T-cell (primary cell): ENCODE measurements at regions not wholly inside any gene's neighbourhood (a gene's known extent, or its start where the extent isn't known, plus 50 kb on each side); places are given as distances from the start of the nearest gene placed in this dataset.

Source experiments
- ATAC-seq, 4 experiments: fragments of 200-7000 bp in 3 of 4; fragments of 150-1000 bp in 1 of 4; cut with Tn5 transposase; replicated peaks in 1 of 4; 1 replicate in 3 of 4; 2 replicates in 1 of 4; pipeline ENCODE4 v1.10.0; 2021; ENCODE audit warnings: moderate library complexity in 3 of 4, mild to moderate bottlenecking in 2 of 4, moderate number of reproducible peaks in 1 of 4
- CTCF ChIA-PET, 2 donors: fragments of 300-600 bp; sonication (Branson Sonifier 250); formaldehyde crosslinking; loops; one replicate each; lab custom pipeline; 2022; ENCODE audit warnings: antibody characterized with exemption in 2 of 2; lab: Charles Lee
- POLR2A ChIA-PET, 2 donors: fragments of 300-600 bp; sonication (Branson Sonifier 250); formaldehyde crosslinking; loops; one replicate each; lab custom pipeline; 2022; ENCODE audit warnings: antibody characterized with exemption in 2 of 2; lab: Charles Lee
- DNase-seq, 35 experiments: peaks; one replicate each; pipeline versions ENCODE4 v3.0.0 to v3.0.0-alpha.2; 2013 to 2023
- H3K27ac ChIP-seq: one replicate; pipeline ENCODE4 v1.5.1; 2013; ENCODE audit warnings: low read length
- H3K27me3 ChIP-seq, 2 experiments: replicated peaks in 1 of 2; 1 replicate in 1 of 2; 2 replicates in 1 of 2; pipeline versions ENCODE4 v1.6.1 to v1.7.0; 2013; ENCODE audit warnings: low read length in 1 of 2, mixed read lengths in 1 of 2; ENCODE audit not compliant: control insufficient read depth in 2 of 2, insufficient read depth in 2 of 2; ENCODE audit errors: extremely low read depth in 1 of 2
- H3K36me3 ChIP-seq, 2 donors: 1 replicate in 1 of 2; 2 replicates in 1 of 2; pipeline versions ENCODE4 v1.6.1 to v1.7.0; 2013; ENCODE audit warnings: low read length in 1 of 2; ENCODE audit not compliant: control insufficient read depth in 2 of 2, insufficient read depth in 1 of 2; ENCODE audit errors: extremely low read depth in 1 of 2
- H3K4me1 ChIP-seq, 2 experiments: 1 replicate in 1 of 2; 2 replicates in 1 of 2; pipeline versions ENCODE4 v1.6.1 to v1.7.0; 2013; ENCODE audit warnings: low read length in 2 of 2, mixed read lengths in 1 of 2; ENCODE audit not compliant: insufficient read depth in 2 of 2, control insufficient read depth in 1 of 2; ENCODE audit errors: extremely low read depth in 1 of 2
- H3K4me3 ChIP-seq, 2 donors: 1 replicate in 1 of 2; 2 replicates in 1 of 2; pipeline versions ENCODE4 v1.5.1 to v1.7.0; 2013; ENCODE audit warnings: mild to moderate bottlenecking in 2 of 2, low read length in 1 of 2, moderate library complexity in 1 of 2; ENCODE audit not compliant: control insufficient read depth in 1 of 2; ENCODE audit errors: extremely low read depth in 1 of 2
- H3K9me3 ChIP-seq: 2 replicates; pipeline ENCODE4 v1.7.0; 2013
- H3K27ac Mint-ChIP-seq, 2 donors: one replicate each; pipeline ENCODE4 v1.8.0; 2020 to 2021; ENCODE audit warnings: mild to moderate bottlenecking in 2 of 2, mixed read lengths in 2 of 2
- H3K27me3 Mint-ChIP-seq, 2 donors: one replicate each; pipeline ENCODE4 v1.8.0; 2021 to 2022; ENCODE audit warnings: mixed read lengths in 2 of 2
- H3K36me3 Mint-ChIP-seq: one replicate; pipeline ENCODE4 v1.8.0; 2021; ENCODE audit warnings: mixed read lengths
- H3K4me1 Mint-ChIP-seq, 3 donors: one replicate each; pipeline ENCODE4 v1.8.0; 2020 to 2022; ENCODE audit warnings: mixed read lengths in 3 of 3, mild to moderate bottlenecking in 1 of 3
- H3K4me3 Mint-ChIP-seq, 3 donors: one replicate each; pipeline ENCODE4 v1.8.0; 2020 to 2022; ENCODE audit warnings: mild to moderate bottlenecking in 3 of 3, mixed read lengths in 3 of 3, moderate library complexity in 3 of 3
- H3K9me3 Mint-ChIP-seq, 3 donors: one replicate each; pipeline ENCODE4 v1.8.0; 2020 to 2022; ENCODE audit warnings: mixed read lengths in 3 of 3
- WGBS: methylation state at CpG from one replicate; pipeline ENCODE4 v1.1.5; 2013; ENCODE audit warnings: missing lambda C conversion rate; ENCODE audit not compliant: insufficient coverage; 5-methylcytosine and 5-hydroxymethylcytosine counted together

GRCh38 chr3:44069276-44069675, 172.4 kb upstream of the TOPAZ1 start:
- POLR2A ChIA-PET = no interaction called here
- Histone ChIP-seq H3K36me3 (no peaks in the 10 kb centered on the region), H3K27ac (no peak overlapping the region), H3K9me3 (no peaks in the 10 kb centered on the region), H3K27me3 (peaks cover 0 to 18% of the 10 kb centered on the region in 2 experiments), H3K4me1 (no peaks in the 10 kb centered on the region), H3K4me3 (no peak overlapping the region)
- Mint-ChIP-seq H3K4me3 (no peak overlapping the region), H3K27ac (no peak overlapping the region), H3K27me3 (peaks cover 9 to 13% of the 10 kb centered on the region in 2 donors), H3K36me3 (no peaks in the 10 kb centered on the region), H3K4me1 (no peaks in the 10 kb centered on the region), H3K9me3 (no peaks in the 10 kb centered on the region)
- ATAC-seq (no peak), DNase-seq (no peak)
- CTCF ChIA-PET = no interaction called here
- WGBS = 36% methylated on average over 4 of the region's 5 CpGs

GRCh38 chr3:44070841-44071546, 170.7 kb upstream of the TOPAZ1 start:
- H3K4me3 Mint-ChIP-seq = no peak overlapping the region
- H3K27me3 Mint-ChIP-seq = peaks cover 9 to 12% of the 10 kb centered on the region in 2 donors
- H3K27me3 ChIP-seq = peaks cover 0 to 15% of the 10 kb centered on the region in 2 experiments
- DNase-seq = no peak
- CTCF ChIA-PET = no interaction called here
- POLR2A ChIA-PET = no interaction called here
- H3K9me3 ChIP-seq = no peaks in the 10 kb centered on the region
- 83% methylated on average over 2 of the region's 8 CpGs for WGBS
- H3K4me1 Mint-ChIP-seq = no peaks in the 10 kb centered on the region
- no peaks in the 10 kb centered on the region for H3K9me3 Mint-ChIP-seq
- H3K27ac ChIP-seq = no peak overlapping the region
- no peak for ATAC-seq
- H3K4me3 ChIP-seq = no peak overlapping the region
- H3K36me3 Mint-ChIP-seq = no peaks in the 10 kb centered on the region
- H3K27ac Mint-ChIP-seq = no peak overlapping the region
- H3K4me1 ChIP-seq = no peaks in the 10 kb centered on the region
- no peaks in the 10 kb centered on the region for H3K36me3 ChIP-seq

GRCh38 chr3:44072601-44073540, 168.8 kb upstream of the TOPAZ1 start:
- no peak for DNase-seq

GRCh38 chr3:44074181-44074580, 167.5 kb upstream of the TOPAZ1 start:
- Mint-ChIP-seq H3K4me1 (no peaks in the 10 kb centered on the region), H3K36me3 (no peaks in the 10 kb centered on the region), H3K9me3 (no peaks in the 10 kb centered on the region), H3K4me3 (no peak overlapping the region), H3K27ac (no peak overlapping the region), H3K27me3 (peaks cover 3 to 12% of the 10 kb centered on the region in 2 donors)
- Histone ChIP-seq H3K9me3 (no peaks in the 10 kb centered on the region), H3K27me3 (peaks cover 0 to 11% of the 10 kb centered on the region in 2 experiments), H3K36me3 (no peaks in the 10 kb centered on the region), H3K4me1 (no peaks in the 10 kb centered on the region), H3K4me3 (no peak overlapping the region), H3K27ac (no peak overlapping the region)
- POLR2A ChIA-PET = no interaction called here
- ATAC-seq = no peak
- WGBS = 78% methylated on average over 3 of the region's 3 CpGs
- no peak for DNase-seq
- CTCF ChIA-PET = no interaction called here

More at GRCh38 chr3:44072601-44073540, 168.8 kb upstream of the TOPAZ1 start:
- no peaks in the 10 kb centered on the region for H3K4me1 ChIP-seq
- no peak overlapping the region for H3K27ac ChIP-seq
- WGBS = 78% methylated on average over 11 of the region's 11 CpGs
- no peaks in the 10 kb centered on the region for H3K9me3 Mint-ChIP-seq
- ChIA-PET CTCF (no interaction called here), POLR2A (no interaction called here)
- no peaks in the 10 kb centered on the region for H3K9me3 ChIP-seq
- H3K27me3 ChIP-seq = peaks cover 0 to 15% of the 10 kb centered on the region in 2 experiments
- no peak overlapping the region for H3K27ac Mint-ChIP-seq
- H3K4me3 ChIP-seq = no peak overlapping the region
- no peak overlapping the region for H3K4me3 Mint-ChIP-seq
- H3K36me3 Mint-ChIP-seq = no peaks in the 10 kb centered on the region
- no peaks in the 10 kb centered on the region for H3K4me1 Mint-ChIP-seq
- peaks cover 5 to 12% of the 10 kb centered on the region in 2 donors for H3K27me3 Mint-ChIP-seq
- ATAC-seq = peak in 1 of 4 experiments; percentile 17
- no peaks in the 10 kb centered on the region for H3K36me3 ChIP-seq

GRCh38 chr3:44076221-44076829, 165.4 kb upstream of the TOPAZ1 start:
- no peaks in the 10 kb centered on the region for H3K4me1 Mint-ChIP-seq

GRCh38 chr3:44077267-44077666, 164.4 kb upstream of the TOPAZ1 start:
- H3K27ac Mint-ChIP-seq = no peak overlapping the region
- 61% methylated on average over 4 of the region's 5 CpGs for WGBS
- Histone ChIP-seq H3K36me3 (no peaks in the 10 kb centered on the region), H3K4me1 (no peaks in the 10 kb centered on the region), H3K4me3 (no peak overlapping the region), H3K9me3 (no peaks in the 10 kb centered on the region), H3K27ac (no peak overlapping the region), H3K27me3 (peaks cover 0 to 9% of the 10 kb centered on the region in 2 experiments)
- H3K4me1 Mint-ChIP-seq = no peaks in the 10 kb centered on the region
- no peaks in the 10 kb centered on the region for H3K36me3 Mint-ChIP-seq
- ATAC-seq = no peak
- no peak overlapping the region for H3K4me3 Mint-ChIP-seq
- POLR2A ChIA-PET = no interaction called here
- CTCF ChIA-PET = no interaction called here
- H3K27me3 Mint-ChIP-seq = peaks cover 1 to 6% of the 10 kb centered on the region in 2 donors
- H3K9me3 Mint-ChIP-seq = no peaks in the 10 kb centered on the region
- no peak for DNase-seq

More at GRCh38 chr3:44076221-44076829, 165.4 kb upstream of the TOPAZ1 start:
- DNase-seq (no peak), ATAC-seq (no peak)
- Mint-ChIP-seq H3K36me3 (no peaks in the 10 kb centered on the region), H3K27ac (no peak overlapping the region), H3K9me3 (no peaks in the 10 kb centered on the region), H3K27me3 (peaks cover 3 to 8% of the 10 kb centered on the region in 2 donors), H3K4me3 (no peak overlapping the region)
- H3K36me3 ChIP-seq = no peaks in the 10 kb centered on the region
- no peaks in the 10 kb centered on the region for H3K4me1 ChIP-seq
- POLR2A ChIA-PET = no interaction called here
- no peak overlapping the region for H3K27ac ChIP-seq
- H3K4me3 ChIP-seq = no peak overlapping the region
- WGBS = 81% methylated on average over 6 of the region's 7 CpGs
- CTCF ChIA-PET = no interaction called here
- H3K27me3 ChIP-seq = peaks cover 0 to 9% of the 10 kb centered on the region in 2 experiments
- H3K9me3 ChIP-seq = no peaks in the 10 kb centered on the region
